Activated T-helper 1 cell treated with Interleukin-2 at 50 U/mL for 16 hours (primary cell): ENCODE measurements at regions not wholly inside any gene's neighbourhood (a gene's known extent, or its start where the extent isn't known, plus 50 kb on each side); places are given as distances from the start of the nearest gene placed in this dataset.
"Not testable (repeated sequence)": the region's sequence is repeated elsewhere in the genome, so short reads cannot be mapped to it uniquely, and the experiment has no call there.

Experiments
- DNase-seq: peaks from one replicate; pipeline ENCODE4 v3.0.0-alpha.2; 2020; ENCODE audit warnings: low read depth

DNA sequence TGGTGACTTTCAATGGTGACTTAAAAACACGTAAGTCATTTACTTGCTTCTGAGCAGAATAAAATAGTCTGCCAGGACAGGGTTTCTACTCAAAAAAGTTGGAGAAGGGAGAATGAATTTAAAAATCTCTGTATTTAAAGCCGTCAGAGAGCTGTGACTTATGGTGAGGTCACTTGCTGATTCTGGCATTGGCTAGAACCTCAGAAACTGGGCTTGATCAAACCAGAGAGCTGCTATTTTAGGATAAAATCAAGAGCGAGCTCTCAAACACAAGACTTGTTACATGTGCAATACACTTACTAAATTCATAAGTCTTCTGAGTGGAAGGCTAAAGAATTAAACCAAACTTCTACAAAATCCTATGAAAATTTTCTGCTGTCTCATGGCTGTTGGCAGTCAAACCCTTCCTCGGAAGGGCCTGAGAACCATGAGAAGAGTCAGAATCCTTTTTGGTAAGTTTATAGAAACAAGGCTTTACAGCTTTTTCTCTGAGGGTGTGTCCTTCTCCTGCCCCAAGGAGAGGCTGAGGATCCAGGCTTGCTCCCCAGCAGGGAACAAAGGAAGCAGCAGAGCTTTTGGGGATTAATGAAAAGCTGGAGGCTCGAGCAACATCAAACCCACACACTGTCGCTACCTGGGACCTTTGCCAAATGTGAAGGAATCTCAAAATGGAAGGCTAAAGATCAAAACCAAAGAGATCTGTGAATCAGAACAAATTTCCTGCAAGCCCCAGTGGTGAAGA is 816.4 kb downstream of the SOCS6 start:
- no peak for DNase-seq

DNA sequence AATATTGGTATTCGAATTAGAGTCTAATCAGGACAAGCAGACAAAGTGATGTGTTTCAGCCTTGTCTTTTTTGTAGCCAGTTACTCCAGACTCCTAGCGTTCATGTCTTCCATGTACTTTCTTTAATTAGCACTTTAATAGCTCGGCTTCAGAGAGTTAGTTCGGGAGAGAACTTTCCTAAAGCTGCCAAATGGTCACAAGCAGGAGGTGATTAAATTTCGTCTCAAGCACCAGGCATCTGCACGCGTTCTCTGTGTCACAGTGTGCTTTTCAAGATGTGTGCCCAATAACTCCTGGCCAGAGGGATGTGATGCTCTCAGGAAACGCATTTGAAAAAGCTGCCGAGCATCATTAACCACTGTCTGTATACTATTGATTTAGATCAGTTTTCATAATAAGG is 790.8 kb downstream of the SOCS6 start:
- DNase-seq: no peak

DNA sequence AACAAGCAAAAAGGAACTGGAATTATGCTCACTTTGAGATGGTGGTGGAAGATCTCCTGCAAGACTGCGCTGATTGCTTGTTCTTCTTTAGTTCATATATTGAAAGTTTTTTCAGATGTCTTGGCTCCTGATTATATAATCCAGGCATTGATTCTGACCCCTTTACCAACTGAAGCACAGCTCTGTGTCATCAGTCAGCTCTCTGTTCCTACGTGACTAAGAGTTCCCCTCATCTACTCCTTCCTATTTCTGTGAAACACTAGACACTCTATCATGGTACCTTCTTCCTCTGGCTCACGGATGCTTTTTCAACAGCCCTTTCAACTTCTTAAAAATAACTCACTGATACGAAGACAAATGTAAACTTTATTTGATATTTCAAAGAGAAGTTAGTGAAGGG is 788.6 kb downstream of the SOCS6 start:
- DNase-seq: no peak

DNA sequence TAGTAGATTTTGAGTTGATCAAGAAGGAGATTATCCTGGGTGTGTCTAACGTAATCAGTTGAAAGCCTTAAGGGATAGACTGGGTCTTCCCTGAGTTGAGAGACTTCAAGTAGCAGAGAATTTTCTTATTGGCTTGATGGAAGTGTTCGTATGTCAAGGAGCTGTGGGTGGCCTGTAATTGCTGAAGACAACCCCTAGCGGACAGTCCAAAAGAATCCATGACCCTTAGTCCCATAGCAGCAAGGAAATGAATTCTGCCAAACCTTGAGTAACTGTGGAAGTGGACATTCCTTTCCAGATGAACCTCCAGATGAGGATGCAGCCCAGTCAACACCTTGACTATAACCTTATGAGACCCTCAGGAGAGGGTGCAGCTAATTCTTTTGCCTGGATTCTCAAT is 786.3 kb downstream of the SOCS6 start:
- no peak for DNase-seq

DNA sequence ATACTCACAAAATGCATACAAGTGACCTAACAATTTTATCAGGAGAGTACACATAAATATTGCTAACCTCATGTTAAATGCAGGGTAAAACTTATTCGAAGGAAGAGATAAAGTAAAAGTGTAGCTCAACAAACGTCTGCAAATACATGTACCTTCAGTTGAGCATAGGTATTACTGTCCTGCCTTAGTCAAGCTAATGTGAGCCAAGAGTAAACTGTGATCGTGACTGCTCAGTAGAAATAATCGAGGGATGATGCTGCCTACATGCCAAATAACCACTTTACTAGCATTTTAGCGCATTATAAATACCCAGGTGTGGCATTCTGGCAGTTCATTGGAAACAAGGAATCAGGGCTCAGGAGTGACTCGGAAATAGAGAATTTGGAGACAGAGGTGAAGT is 779.5 kb downstream of the SOCS6 start:
- DNase-seq: no peak

DNA sequence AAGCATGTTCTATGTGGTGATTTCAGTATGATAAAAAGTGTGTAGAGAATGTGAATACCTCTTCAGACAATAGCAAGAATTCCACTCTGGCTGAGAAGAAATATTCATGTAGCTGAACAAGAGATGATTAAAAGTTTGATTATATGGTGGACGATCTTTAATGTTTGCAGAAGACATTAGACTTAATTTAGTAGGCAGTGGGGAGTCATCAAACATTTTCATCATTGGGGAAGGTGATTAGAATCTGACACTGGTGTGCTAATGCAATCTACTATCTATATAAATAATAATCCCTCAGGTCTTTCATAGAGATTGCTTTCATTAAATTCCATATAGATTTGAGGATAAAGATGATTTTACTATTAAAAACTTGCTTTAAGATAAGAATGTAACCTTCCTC is 761.0 kb downstream of the SOCS6 start:
- DNase-seq: no peak

DNA sequence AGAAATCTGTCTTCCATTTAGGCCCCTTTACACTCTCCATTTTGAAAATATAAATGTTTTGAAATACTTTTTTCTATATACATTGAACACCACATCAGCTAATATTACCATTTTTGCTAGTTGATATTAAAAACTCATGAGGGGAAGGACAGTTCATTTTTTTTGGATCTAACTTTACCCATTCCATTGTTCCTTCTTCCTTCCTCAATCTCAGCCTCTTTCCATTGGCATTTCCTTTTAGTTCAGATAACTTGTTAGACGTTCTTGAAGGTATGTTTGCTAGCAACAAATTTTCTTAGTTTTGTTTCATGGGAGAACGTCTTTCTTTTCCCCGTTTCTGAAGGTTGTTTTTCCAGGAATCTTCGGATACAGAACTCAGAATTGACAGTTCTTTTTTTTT is 759.0 kb downstream of the SOCS6 start:
- no peak for DNase-seq

DNA sequence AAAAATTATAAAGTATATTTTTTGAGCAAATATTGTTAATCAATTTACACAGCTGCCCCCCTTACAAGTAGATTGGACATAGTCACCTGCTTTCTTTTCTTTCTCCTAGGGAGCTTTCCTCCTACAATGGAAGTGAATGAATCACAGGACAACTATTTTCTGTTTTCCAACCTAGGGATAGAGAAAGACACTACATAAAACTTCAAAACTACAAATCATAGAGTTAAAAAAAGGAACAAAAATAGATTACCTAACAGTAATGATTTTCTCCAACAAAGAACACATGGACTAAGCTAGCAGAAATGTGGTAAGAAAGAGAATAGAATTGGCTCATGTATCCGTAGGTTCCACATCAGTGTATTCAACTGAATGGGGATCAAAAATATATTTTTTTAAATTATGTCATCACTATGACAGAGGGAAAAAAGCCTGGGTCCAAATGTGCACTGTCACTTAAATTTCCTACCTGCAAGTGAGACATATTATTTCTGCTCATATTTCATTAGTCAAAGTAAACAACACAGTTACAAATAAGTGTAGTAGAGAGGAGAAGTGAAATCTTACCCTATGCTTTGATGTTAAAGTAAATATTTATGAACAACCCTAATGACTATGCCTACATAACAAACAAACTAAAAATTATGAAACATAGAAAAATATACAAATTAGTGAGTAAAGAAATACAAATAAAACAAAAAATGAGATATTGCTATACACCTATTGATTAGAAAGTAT is 756.7 kb downstream of the SOCS6 start:
- DNase-seq: no peak

DNA sequence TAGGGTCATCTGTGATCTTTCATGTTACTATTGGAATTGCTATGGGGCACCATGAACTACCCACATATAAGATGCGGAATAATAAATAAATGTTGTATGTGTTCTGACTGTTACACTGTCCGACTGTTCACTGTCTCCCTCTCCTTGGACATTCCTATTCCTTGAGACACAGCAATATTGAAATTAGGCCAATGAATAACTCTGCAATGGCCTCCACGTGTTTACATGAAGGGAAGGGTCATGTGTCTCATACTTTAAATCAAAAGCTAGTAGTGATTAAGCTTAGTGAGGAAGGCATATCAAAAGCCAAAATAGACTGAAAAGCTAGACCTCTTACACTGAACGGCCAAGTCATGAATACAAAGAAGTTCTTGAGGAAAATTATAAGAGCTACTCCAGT is 751.3 kb downstream of the SOCS6 start:
- DNase-seq: no peak

DNA sequence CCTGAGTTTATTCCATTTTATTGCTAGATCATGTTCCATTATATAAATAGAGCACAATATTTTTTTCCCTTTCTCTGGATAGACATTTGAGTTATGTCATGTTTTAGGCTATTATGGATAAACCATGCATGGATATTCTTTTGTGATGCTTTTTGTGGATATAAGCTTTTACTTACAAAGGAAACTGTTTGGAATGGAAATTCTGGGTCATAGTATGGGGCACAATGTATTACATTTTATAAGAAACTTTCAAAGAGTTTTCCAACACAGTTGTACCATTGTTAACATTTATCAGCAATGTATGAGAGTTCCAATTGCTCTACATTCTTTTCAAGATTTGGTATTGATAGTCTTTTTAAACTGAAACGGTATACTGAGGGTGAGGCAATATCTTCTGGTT is 749.4 kb downstream of the SOCS6 start:
- DNase-seq: no peak

DNA sequence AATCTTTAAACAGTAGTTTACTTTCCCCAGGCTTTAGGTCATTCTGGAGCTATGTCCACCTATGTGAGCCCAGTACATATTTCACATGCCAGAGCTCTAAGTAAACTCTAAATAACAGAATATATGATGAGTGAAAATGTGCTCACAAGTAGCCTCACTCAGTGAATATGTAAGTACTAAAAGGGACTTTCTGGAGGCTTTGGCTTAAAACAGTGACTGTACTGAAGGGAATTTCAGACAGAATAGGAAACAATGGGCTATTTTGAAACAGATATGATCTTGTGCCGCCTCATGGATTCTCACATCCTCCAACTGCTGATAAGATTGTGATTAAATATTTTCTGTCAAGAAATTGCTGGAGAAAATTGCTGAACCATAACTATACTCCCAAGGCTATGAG is 747.9 kb downstream of the SOCS6 start:
- no peak for DNase-seq

DNA sequence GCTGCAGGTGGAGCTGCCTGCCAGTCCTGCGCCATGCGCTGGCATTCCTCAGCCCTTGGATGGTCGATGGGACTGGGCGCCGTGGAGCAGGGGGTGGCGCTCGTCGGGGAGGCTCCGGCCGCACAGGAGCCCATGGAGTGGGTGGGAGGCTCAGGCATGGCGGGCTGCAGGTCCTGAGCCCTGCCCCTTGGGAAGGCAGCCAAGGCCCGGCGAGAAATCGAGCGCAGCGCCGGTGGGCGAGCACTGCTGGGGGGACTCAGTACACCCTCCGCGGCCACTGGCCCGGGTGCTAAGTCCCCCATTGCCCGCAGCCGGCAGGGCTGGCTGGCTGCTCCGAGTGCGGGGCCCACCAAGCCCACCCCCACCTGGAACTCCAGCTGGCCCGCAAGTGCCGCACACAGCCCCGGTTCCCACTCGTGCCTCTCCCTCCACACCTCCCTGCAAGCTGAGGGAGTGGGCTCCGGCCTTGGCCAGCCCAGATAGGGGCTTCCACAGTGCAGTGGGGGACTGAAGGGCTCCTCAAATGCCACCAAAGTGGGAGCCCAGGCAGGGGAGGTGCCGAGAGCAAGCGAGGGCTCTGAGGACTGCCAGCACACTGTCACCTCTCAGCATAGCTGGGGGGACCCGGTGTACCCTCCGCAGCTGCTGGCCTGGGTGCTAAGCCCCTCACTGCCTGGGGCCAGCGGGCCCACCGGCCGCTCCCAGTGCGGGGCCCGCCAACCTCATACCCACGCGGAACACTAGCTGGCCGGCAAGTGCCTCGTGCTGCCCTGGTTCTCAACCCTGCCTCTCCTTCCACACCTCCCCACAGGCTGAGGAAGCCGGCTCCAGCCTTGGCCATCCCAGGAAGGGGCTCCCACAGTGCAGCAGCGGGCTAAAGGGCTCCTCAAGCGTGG is 742.7 kb downstream of the SOCS6 start:
- DNase-seq: not testable (repeated sequence)

DNA sequence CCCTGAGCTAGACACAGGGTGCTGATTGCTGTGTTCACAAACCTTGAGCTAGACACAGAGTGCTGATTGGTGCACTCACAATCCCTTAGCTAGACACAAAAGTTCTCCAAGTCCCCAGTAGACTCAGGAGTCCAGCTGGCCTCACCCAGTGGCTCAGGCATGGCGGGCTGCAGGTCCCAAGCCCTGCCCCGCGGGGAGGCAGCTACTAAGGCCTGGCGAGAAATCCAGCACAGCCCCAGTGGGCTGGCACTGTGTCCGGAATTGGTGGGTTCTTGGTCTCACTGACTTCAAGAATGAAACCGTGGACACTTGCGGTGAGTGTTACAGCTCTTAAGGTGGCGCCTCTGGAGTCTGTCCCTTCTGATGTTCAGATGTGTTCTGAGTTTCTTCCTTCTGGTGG is 741.2 kb downstream of the SOCS6 start:
- not testable (repeated sequence) for DNase-seq

DNA sequence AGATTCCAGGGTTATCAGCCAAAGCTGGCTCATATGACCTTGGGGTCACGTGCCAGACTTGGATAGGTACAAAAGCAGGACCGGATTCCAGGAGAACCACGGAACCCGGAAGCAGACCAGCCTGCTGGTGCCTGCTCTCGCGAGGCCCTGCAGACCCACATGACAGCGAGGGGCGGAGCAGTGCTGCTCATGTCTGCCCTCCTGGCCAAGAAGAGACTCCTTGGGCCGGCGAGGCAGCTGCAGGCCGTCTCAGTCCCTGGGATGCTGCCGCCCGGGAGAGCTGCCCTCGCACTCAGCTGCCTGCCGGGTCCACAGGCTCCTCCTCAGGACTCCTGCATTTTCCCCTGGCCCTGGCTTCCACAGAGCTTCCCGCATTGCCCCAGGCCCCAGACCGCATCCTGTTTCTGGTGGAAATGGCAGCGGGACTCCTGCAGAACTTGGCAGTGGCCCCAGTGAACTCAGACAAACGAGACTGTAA is 739.5 kb downstream of the SOCS6 start:
- no peak for DNase-seq

DNA sequence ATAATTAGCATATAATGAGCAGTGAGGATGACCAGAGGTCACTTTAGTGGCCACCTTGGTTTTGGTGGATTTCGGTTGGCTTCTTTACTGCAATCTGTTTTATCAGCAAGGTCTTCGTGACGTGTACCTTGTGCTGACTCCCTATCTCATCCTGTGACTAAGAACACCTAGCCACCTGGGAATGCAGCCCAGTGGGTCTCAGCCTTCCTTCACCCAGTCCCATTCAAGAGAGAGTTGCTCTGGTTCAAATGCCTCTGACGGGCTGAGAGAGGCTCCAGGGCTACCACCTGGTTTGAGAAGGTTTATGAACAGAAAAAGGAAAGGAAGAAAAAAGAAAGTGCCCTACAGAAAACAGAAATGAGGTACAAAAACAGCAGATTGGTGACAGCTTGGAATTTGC is 738.7 kb downstream of the SOCS6 start:
- no peak for DNase-seq

DNA sequence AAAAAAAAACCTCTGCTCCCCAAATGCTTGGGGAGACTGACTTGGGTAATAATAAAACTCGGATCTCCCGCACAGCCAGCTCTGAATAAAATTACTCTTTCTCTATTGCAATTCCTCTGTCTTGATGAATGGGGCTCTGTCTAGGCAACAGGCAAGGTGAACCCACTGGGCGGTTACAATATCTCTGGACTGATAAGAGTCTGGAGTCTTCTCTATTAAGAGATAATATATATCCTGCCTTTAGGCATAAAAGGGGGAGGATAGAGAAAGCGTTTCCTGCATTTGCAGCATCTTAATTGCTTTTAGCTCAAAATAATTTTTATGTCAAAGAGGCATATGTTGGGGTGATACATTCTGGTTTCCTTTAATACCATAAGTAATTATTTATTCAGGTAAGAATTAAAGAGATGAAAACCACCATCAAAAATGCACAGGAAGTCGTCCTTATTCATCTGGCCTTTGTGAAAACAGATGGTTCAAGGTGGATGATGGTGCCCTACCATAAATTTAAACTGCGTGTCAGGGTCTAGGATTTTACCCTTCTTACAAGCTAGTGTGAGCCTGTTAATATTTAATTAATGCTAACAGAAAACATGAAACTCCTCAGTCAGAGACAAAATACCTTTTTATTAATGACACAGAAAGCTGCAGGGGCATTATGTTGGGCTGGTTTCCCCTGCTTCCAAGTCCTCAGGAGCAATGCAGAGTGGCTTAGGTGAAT is 736.8 kb downstream of the SOCS6 start:
- no peak for DNase-seq

DNA sequence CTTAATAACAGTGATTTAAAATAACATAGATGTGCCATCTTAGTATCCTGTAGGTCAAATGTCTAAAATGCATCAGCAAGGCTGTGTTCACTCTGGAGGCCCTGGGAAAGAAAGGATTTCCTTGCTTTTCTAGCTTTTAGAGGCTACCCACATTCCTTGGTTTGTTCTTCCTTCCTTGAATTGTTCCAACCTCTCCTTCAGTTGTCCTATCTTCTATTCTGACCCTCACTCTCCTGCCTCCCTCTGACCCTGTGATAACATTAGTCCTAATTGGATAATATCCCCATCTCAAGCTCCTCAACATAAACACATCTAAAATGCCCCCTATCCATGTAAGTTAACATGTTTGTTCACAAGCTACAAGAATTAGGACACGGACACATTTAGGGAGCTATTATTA is 733.5 kb downstream of the SOCS6 start:
- DNase-seq: no peak

DNA sequence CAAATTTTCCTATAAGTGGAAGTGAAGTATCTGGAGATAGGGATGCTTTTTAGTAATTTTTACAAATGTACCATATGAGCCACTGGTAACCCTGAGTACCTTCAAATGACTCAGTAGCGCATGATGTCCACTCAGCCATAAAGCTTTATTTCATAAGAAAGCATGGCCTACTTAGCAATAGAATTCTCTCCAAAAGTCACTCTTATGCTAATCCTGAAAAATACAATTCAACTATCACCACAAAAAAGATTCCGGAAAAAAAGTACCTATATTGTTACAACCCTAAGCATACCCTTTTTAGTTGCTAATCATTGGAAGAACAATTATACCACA is 732.2 kb downstream of the SOCS6 start:
- DNase-seq: no peak

DNA sequence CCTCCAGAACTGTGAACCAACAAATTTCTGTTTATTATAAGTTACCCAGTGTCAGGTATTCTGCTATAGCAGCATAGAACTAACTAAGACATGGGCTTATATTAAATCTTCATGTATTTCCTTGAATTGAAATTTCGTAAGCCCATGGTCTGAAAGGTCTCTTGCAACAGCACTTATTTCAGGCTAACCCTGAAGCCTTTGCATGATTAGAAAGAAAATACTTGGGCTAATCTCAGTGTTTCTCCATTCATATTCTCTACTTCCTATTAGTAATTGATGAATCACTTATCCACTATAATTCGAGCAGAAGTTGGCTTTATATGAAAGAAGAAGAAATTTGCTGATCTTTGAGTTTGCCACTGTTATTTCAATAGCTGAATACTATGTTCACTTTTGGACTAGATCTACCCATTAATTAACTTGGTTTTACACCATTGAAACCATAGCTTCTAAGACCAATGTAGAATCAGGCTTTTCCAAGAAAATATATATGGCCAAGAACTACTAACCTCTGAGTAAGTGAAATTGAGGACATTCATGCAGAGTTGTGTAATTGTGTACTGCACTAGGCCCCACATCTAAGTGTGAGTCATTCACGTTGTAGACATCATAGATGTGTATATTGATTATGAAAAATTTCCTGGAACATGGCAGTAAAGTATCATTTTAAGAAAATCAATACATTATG is 731.6 kb downstream of the SOCS6 start:
- DNase-seq: no peak

DNA sequence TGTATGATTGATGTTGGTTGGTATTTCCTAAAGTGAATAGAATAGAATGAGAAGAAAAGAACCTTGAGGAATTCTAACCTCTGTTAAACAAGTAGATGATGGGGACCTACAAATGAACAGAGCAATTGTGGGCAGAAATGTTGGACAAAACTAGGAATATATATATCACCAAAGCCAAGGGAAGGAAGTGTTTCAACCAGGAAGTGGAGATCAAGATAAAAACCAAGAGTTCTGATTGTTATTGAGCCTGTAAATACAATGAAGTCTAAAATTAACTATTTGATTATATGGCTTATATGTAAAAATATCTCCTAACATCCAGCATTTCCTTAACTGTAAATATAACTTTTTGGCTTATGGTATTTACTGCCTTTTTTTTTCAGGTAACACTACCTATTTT is 730.0 kb downstream of the SOCS6 start:
- DNase-seq: no peak

DNA sequence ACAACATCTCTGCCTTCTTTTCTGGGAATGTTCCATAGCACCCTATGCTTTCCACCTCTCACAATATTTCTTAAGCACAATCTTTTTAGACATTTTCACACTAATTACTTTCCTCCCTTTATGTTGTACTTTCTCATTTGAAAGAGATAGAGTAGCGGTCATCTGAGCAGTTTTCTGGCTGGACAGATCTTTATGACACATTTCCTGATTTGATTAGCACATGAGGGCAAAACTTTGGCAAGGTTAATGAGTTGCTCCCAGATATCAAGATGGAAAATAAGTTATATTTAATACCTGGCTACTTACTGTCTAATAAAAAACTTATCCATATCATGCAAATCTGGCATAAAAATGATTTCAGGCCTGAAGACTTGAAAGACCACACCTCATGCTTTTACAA is 723.9 kb downstream of the SOCS6 start:
- no peak for DNase-seq

DNA sequence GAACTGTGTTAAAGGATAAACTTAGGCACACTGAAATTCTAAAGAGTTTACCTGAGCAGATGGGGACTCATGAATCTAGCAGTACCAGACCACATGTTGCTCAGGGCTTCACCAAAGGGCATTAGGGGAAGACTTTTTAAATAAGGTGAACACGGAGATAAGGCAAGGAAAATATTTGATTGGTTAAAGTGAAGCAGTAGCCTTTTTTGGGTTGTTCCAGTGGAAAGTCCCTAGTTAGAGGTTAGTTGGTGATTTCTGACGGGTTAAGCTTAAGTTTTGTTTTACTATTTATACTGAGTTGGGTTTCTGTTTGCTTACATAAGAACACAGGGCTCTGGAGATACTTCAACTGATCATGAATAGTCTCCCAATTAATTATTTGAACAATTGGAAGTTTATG is 722.5 kb downstream of the SOCS6 start:
- no peak for DNase-seq
